ENCODE measurements at regions not wholly inside any gene's neighbourhood (a gene's known extent, or its start where the extent isn't known, plus 50 kb on each side); places are given as distances from the start of the nearest gene placed in this dataset.

- FAIRE-seq: no peak
- Histone ChIP-seq H2AFZ (ENCODE audit: low read depth, low read length) (no peak overlapping the region), H3K9me3 (replicated peaks; ENCODE audit: control insufficient read depth, insufficient read depth, low read length) (no peaks in the 10 kb centered on the region), H3K4me3 (replicated peaks in 1 of 3; ENCODE audit: insufficient read depth in 1 of 3, low read depth in 1 of 3, low read length in 3 of 3) (no peak overlapping the region), H4K20me1 (replicated peaks; ENCODE audit: control insufficient read depth, extremely low read depth, insufficient read depth, low read length) (no peaks in the 10 kb centered on the region), H3K27me3 (ENCODE audit: control insufficient read depth in 2 of 2, insufficient read depth in 2 of 2, low read length in 2 of 2) (peaks cover 0 to 7% of the 10 kb centered on the region in 2 experiments), H3K79me2 (ENCODE audit: control insufficient read depth, insufficient read depth, low read length) (no peaks in the 10 kb centered on the region), H3K9me1 (replicated peaks; ENCODE audit: control insufficient read depth, extremely low read depth, insufficient read depth, low read length) (no peaks in the 10 kb centered on the region), H3K27ac (ENCODE audit: insufficient read depth, low read depth, low read length) (no peak overlapping the region), H3K4me1 (ENCODE audit: control insufficient read depth, extremely low read depth, insufficient read depth, low read length) (no peaks in the 10 kb centered on the region), H3K36me3 (ENCODE audit: control insufficient read depth in 2 of 2, extremely low read depth in 1 of 2, insufficient read depth in 2 of 2, low read length in 2 of 2) (no peaks in the 10 kb centered on the region), H3K4me2 (ENCODE audit: insufficient read depth, low read length) (no peak overlapping the region), H3K9ac (replicated peaks; ENCODE audit: extremely low read depth, insufficient read depth, low read length) (no peak overlapping the region)
- ChIA-PET CTCF (interaction anchor here (1.5 kb wide), 1 partner anchor 15 kb away, joined by 6 read pairs; no protein-coding TSS in a partner anchor), POLR2A (no interaction called here)
- intact Hi-C loops (cut with micrococcal nuclease): loop anchor here (10.0 kb wide), 1 partner anchor 509 kb away; no protein-coding TSS in a partner anchor
- no TSS peak for BruUV-seq (replicated peaks)
- no peak for TF ChIP-seq JUN (IDR thresholded peaks at IDR 0.05; ENCODE audit: borderline replicate concordance, insufficient read depth, insufficient read length, low read depth)
- no peak for TF ChIP-seq GATA2 (IDR thresholded peaks at IDR 0.05; ENCODE audit: insufficient read depth, insufficient read length, low read depth, low read length)
- no peak for TF ChIP-seq FOS (IDR thresholded peaks at IDR 0.05; ENCODE audit: borderline replicate concordance, insufficient read depth, low read length)
- TF ChIP-seq MYC (IDR thresholded peaks at IDR 0.05; ENCODE audit: low read depth, low read length): no peak
- no peak for TF ChIP-seq POLR2AphosphoS5 (IDR thresholded peaks at IDR 0.05; ENCODE audit: insufficient read depth, low read depth, low read length)
- TF ChIP-seq POLR2A (IDR thresholded peaks at IDR 0.05; ENCODE audit: low read depth, low read length): no peak
- no peak for TF ChIP-seq MAX (IDR thresholded peaks at IDR 0.05; ENCODE audit: insufficient read depth, insufficient read length)
- no peak for TF ChIP-seq CTCF (IDR thresholded peaks at IDR 0.05; ENCODE audit: extremely low read depth in 1 of 2, insufficient read depth in 1 of 2, low read depth in 1 of 2, low read length in 2 of 2)
- no peak for TF ChIP-seq EZH2 (IDR thresholded peaks at IDR 0.05; ENCODE audit: borderline replicate concordance, low read depth, low read length, severe bottlenecking)
- no peak for DNase-seq (ENCODE audit: low read depth, low spot score)
- dilution Hi-C loops (cut with MboI; ENCODE audit: extremely low pct_ligation_motif_present, low sequenced_read_pairs): no loop called here
Observed at GRCh38 chr16:82454152-82454551, 172.6 kb upstream of the CDH13 start.

Data from endothelial cell of umbilical vein (primary cell).